ENCODE measurements at regions not wholly inside any gene's neighbourhood (a gene's known extent, or its start where the extent isn't known, plus 50 kb on each side); places are given as distances from the start of the nearest gene placed in this dataset.

DNA sequence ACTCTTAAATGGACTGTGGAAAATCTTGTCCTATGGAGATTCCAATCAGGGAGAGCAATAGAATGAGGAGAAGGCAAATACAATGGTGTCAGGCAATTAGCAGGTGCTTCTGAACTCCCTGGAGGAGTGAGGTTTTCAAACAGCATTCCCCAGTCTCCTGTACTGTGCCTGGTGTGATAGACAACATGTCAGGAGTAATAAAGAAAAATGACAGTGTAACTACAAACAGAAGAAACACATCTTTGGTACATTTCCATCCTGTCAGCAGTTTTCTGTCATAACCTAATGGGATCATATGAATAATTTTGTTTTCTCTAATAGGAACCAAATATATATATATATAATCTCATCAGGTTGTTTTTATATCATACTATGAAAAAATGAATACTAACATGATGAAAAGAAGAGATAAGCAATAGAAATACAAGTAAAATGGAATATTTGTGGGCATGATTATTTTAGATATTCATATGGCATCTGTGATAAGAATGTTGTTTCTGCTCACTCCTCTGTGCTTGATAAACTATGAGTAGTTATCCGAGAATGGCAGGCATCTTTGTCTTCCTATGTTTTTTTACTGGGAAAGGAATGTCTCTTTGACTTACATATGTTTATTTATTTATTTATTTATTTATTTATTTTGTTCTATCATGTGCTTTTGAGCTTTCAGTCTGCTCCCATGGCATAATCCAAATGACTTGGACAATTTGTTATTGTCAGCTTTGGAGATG lies 441.7 kb downstream of the TXNL1 start:
- DNase-seq, result no peak
- intact Hi-C loops (cut with DNase I), result loop anchor here in 1 of 10 donors (10.0 kb wide), 1 partner anchor 58 kb away; no protein-coding TSS in a partner anchor
- WGBS, 4 donors, result 90 to 95% (median 94%) methylated on average over 1 of the region's 1 CpG
- no peaks in the 10 kb centered on the region for H3K27me3 ChIP-seq
- TF ChIP-seq, protein P1, sequence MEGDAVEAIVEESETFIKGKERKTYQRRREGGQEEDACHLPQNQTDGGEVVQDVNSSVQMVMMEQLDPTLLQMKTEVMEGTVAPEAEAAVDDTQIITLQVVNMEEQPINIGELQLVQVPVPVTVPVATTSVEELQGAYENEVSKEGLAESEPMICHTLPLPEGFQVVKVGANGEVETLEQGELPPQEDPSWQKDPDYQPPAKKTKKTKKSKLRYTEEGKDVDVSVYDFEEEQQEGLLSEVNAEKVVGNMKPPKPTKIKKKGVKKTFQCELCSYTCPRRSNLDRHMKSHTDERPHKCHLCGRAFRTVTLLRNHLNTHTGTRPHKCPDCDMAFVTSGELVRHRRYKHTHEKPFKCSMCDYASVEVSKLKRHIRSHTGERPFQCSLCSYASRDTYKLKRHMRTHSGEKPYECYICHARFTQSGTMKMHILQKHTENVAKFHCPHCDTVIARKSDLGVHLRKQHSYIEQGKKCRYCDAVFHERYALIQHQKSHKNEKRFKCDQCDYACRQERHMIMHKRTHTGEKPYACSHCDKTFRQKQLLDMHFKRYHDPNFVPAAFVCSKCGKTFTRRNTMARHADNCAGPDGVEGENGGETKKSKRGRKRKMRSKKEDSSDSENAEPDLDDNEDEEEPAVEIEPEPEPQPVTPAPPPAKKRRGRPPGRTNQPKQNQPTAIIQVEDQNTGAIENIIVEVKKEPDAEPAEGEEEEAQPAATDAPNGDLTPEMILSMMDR (IDR thresholded peaks at IDR 0.05), result no peak
- no peak for TF ChIP-seq POLR2A (IDR thresholded peaks at IDR 0.05)
- H3K9me3 ChIP-seq, result no peaks in the 10 kb centered on the region
- no peaks in the 10 kb centered on the region for H3K36me3 ChIP-seq
- H3K4me3 ChIP-seq, result no peak overlapping the region
- H3K4me1 ChIP-seq, result peaks cover 0 to 41% (median 17%) of the 10 kb centered on the region in 12 donors
- ATAC-seq, result no peak
- peak overlapping the region in 1 of 12 donors; percentile 40 for H3K27ac ChIP-seq

DNA sequence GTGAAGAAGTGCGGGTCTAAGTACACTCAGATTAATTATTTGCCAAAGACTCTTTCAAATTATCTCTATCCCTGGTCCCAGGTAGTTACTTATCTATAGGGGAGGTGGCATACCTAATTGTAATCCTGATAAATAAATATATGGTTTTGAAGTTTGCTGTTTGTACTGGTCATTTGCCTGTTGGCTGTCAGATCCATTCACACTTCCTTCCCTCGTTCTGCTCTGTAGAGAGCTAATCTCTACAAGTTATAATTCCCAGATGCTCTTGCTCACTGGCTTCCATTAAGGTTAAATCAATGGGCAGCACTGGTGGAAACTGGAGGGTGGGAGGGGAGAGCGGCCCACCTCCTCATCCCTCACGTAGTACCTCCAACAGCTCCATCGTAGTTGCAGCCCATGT lies 447.1 kb downstream of the TXNL1 start:
- 88 to 94% (median 92%) methylated on average over 5 of the region's 5 CpGs for WGBS, 4 donors
- no peaks in the 10 kb centered on the region for H3K36me3 ChIP-seq
- no peaks in the 10 kb centered on the region for H3K27me3 ChIP-seq
- H3K27ac ChIP-seq, result no peak overlapping the region
- H3K4me1 ChIP-seq, result no peaks in the 10 kb centered on the region
- no peaks in the 10 kb centered on the region for H3K9me3 ChIP-seq
- intact Hi-C loops (cut with DNase I), result loop anchor here in 1 of 10 donors (10.0 kb wide), 1 partner anchor 63 kb away; no protein-coding TSS in a partner anchor
- ATAC-seq (no peak), DNase-seq (no peak)
- no peak overlapping the region for H3K4me3 ChIP-seq
- TF ChIP-seq POLR2A (IDR thresholded peaks at IDR 0.05), result no peak

DNA sequence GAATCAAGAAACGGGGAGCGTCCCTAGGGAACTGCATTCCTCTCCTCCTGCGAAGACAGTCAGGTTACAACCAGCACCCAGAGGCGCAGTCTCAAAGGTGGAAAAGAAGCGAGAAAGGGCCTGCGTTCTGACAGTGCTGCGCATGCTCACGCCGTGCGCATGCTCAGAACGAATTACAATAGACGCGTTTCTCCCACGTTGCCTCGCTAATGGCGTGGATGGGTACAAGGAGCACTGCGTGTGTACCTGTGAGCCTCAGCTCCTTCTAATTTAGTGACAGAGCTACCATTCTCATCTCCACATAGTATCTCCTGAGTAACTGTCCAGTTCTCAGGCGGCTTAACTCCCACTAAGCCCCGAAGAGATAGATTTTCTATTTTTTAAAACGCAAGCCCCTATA lies 448.8 kb downstream of the TXNL1 start:
- 93 to 96% (median 95%) methylated on average over 20 of the region's 20 CpGs for WGBS, 4 donors
- no peaks in the 10 kb centered on the region for H3K4me1 ChIP-seq
- no peaks in the 10 kb centered on the region for H3K36me3 ChIP-seq
- TF ChIP-seq, protein P1 (IDR thresholded peaks at IDR 0.05), result no peak
- no peak for TF ChIP-seq POLR2A (IDR thresholded peaks at IDR 0.05)
- no peaks in the 10 kb centered on the region for H3K9me3 ChIP-seq
- H3K27me3 ChIP-seq, result no peaks in the 10 kb centered on the region
- no peak overlapping the region for H3K4me3 ChIP-seq
- ATAC-seq (no peak), DNase-seq (no peak)
- intact Hi-C loops (cut with DNase I), result loop anchor here in 1 of 10 donors (10.0 kb wide), 1 partner anchor 65 kb away; no protein-coding TSS in a partner anchor
- no peak overlapping the region for H3K27ac ChIP-seq

DNA sequence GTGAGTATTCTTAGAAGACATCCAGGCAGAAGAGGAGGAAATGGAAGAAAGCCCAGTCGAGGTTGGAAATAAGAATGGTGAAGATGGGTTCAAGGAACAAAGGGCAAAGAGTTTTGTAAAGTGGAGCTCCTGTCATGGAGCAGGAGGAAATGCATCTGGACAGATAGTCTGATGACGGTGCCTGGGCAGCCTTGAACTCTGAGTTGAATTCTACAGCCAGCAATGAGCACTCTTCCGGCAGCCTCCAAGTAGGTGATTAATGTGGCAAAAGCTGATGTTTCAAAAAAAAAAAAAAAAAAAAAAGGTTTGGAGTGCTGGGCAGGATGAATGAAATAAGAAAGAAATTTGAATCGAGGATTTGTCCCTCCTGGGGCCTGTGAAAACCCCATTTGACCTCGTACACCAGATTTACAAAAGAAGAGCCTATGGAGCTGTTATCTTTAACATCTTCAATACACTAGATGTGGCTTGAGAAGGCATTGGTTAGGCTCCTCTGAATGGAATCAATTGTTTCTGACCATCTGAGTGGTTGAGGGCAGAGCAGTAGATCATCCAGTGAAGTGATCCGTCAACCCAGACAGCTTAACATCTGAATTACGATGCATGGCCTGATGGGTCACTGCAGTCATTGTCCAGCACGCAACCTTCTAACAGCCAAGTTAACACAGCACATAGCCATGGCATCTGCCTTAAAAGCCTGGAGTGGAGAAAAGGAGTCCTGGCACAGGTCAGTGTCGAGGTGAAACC lies 449.7 kb downstream of the TXNL1 start:
- TF ChIP-seq, protein P1 (IDR thresholded peaks at IDR 0.05), result no peak
- no peak for TF ChIP-seq POLR2A (IDR thresholded peaks at IDR 0.05)
- ATAC-seq, result no peak
- no peak for DNase-seq
- intact Hi-C loops (cut with DNase I), result no loop called here
- Histone ChIP-seq H3K27me3 (no peaks in the 10 kb centered on the region), H3K27ac (no peak overlapping the region), H3K4me3 (no peak overlapping the region), H3K36me3 (no peaks in the 10 kb centered on the region), H3K9me3 (no peaks in the 10 kb centered on the region), H3K4me1 (no peaks in the 10 kb centered on the region)
- WGBS, 4 donors, result 82 to 86% (median 84%) methylated on average over 9 of the region's 9 CpGs
